Fibroblast of lung (primary cell): ENCODE measurements at regions not wholly inside any gene's neighbourhood (a gene's known extent, or its start where the extent isn't known, plus 50 kb on each side); places are given as distances from the start of the nearest gene placed in this dataset.

Source experiments
- DNase-seq, 2 donors: peaks; one replicate each; pipeline versions ENCODE4 v3.0.0 to v3.0.0-alpha.2; 2010; ENCODE audit warnings: low read depth in 2 of 2
- H2AFZ ChIP-seq: 2 replicates; pipeline ENCODE4 v1.5.1; 2012; ENCODE audit warnings: low read length, control low read depth, inconsistent platforms
- H3K27ac ChIP-seq: 2 replicates; pipeline ENCODE4 v1.5.1; 2011; ENCODE audit warnings: low read length, control low read depth; ENCODE audit not compliant: insufficient read depth
- H3K27me3 ChIP-seq: 2 replicates; pipeline ENCODE4 v1.5.1; 2011; ENCODE audit warnings: mild to moderate bottlenecking, low read length; ENCODE audit not compliant: control insufficient read depth, insufficient read depth
- H3K36me3 ChIP-seq: 2 replicates; pipeline ENCODE4 v1.5.1; 2011; ENCODE audit warnings: low read length; ENCODE audit not compliant: control insufficient read depth, insufficient read depth
- H3K4me1 ChIP-seq: 2 replicates; pipeline ENCODE4 v1.5.1; 2011; ENCODE audit warnings: low read length; ENCODE audit not compliant: control insufficient read depth, insufficient read depth; ENCODE audit errors: extremely low read depth
- H3K4me2 ChIP-seq: 2 replicates; pipeline ENCODE4 v1.5.1; 2011; ENCODE audit warnings: low read length, control low read depth; ENCODE audit not compliant: insufficient read depth; ENCODE audit errors: extremely low read depth
- H3K4me3 ChIP-seq, 4 experiments: fragments of 200-600 bp in 1 of 4; sonication (generic) in 1 of 4; replicated peaks in 1 of 4; 2 replicates each; pipeline ENCODE4 v1.5.1; 2011 to 2016; ENCODE audit warnings: low read length in 4 of 4, low read depth in 3 of 4, mild to moderate bottlenecking in 3 of 4, control low read depth in 2 of 4, inconsistent platforms in 1 of 4, mixed read lengths in 1 of 4; ENCODE audit not compliant: insufficient read depth in 1 of 4; ENCODE audit errors: control extremely low read depth in 1 of 4
- H3K79me2 ChIP-seq: 2 replicates; pipeline ENCODE4 v1.5.1; 2012; ENCODE audit warnings: mild to moderate bottlenecking, low read length, inconsistent platforms; ENCODE audit not compliant: control insufficient read depth, insufficient read depth
- H3K9ac ChIP-seq: 2 replicates; pipeline ENCODE4 v1.5.1; 2011; ENCODE audit warnings: mild to moderate bottlenecking, low read length, control low read depth; ENCODE audit not compliant: insufficient read depth
- H3K9me3 ChIP-seq: 2 replicates; pipeline ENCODE4 v1.5.1; 2012; ENCODE audit warnings: low read depth, low read length; ENCODE audit not compliant: control insufficient read depth, insufficient read depth
- H4K20me1 ChIP-seq: 2 replicates; pipeline ENCODE4 v1.5.1; 2011; ENCODE audit warnings: low read length; ENCODE audit not compliant: control insufficient read depth, insufficient read depth; ENCODE audit errors: extremely low read depth
- EZH2 ChIP-seq: IDR thresholded peaks from 2 replicates; pipeline ENCODE4 v1.5.1; 2012; ENCODE audit warnings: low read length, control low read depth, mild to moderate bottlenecking; ENCODE audit errors: missing control alignments
- TF ChIP-seq, protein P1 (sequence below), 2 donors: IDR thresholded peaks in 1 of 2; conservative IDR thresholded peaks in 1 of 2; 1 replicate in 1 of 2; 2 replicates in 1 of 2; pipeline ENCODE4 v1.5.1; 2011 to 2012; ENCODE audit warnings: low read length in 2 of 2, control low read depth in 1 of 2, inconsistent platforms in 1 of 2, low read depth in 1 of 2, mild to moderate bottlenecking in 1 of 2

GRCh38 chr4:36944232-36944631 lies 300.3 kb upstream of the NWD2 start:
- H3K27me3 ChIP-seq, result no peaks in the 10 kb centered on the region
- no peaks in the 10 kb centered on the region for H3K79me2 ChIP-seq
- DNase-seq, result no peak
- no peak overlapping the region for H2AFZ ChIP-seq
- H3K9me3 ChIP-seq, result no peaks in the 10 kb centered on the region
- no peak overlapping the region for H3K27ac ChIP-seq
- H3K36me3 ChIP-seq, result no peaks in the 10 kb centered on the region
- no peak for TF ChIP-seq EZH2
- TF ChIP-seq, protein P1, sequence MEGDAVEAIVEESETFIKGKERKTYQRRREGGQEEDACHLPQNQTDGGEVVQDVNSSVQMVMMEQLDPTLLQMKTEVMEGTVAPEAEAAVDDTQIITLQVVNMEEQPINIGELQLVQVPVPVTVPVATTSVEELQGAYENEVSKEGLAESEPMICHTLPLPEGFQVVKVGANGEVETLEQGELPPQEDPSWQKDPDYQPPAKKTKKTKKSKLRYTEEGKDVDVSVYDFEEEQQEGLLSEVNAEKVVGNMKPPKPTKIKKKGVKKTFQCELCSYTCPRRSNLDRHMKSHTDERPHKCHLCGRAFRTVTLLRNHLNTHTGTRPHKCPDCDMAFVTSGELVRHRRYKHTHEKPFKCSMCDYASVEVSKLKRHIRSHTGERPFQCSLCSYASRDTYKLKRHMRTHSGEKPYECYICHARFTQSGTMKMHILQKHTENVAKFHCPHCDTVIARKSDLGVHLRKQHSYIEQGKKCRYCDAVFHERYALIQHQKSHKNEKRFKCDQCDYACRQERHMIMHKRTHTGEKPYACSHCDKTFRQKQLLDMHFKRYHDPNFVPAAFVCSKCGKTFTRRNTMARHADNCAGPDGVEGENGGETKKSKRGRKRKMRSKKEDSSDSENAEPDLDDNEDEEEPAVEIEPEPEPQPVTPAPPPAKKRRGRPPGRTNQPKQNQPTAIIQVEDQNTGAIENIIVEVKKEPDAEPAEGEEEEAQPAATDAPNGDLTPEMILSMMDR (conservative IDR thresholded peaks at IDR 0.05 in 1 of 2, IDR thresholded peaks at IDR 0.05 in 1 of 2; ENCODE audit: low read depth in 1 of 2, low read length in 2 of 2), result no peak
- H3K9ac ChIP-seq, result no peak overlapping the region
- no peak overlapping the region for H3K4me3 ChIP-seq
- no peak overlapping the region for H3K4me2 ChIP-seq
- H3K4me1 ChIP-seq, result no peaks in the 10 kb centered on the region
- H4K20me1 ChIP-seq, result no peaks in the 10 kb centered on the region

DNA sequence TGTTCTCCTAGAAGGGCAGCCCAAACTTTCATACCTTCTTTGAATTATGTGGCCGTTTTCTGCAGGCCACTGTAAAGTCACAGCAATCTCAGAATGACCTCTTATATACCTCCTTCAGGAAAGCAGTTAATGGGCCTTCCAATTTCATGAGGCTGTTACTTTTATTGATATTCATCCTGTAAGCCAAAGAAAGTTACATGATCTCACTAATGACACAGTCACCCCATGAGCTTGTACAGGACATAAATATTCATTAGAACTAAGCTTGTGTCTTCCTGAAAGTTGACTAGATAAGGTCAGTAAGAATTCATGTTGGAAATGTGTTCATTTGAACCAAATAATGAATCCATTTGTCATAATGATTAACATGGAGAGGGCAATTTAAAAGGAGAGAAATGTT lies 283.1 kb upstream of the NWD2 start:
- Histone ChIP-seq H3K79me2 (no peaks in the 10 kb centered on the region), H3K9me3 (no peaks in the 10 kb centered on the region), H2AFZ (no peak overlapping the region), H4K20me1 (no peaks in the 10 kb centered on the region), H3K9ac (no peak overlapping the region), H3K4me3 (no peak overlapping the region), H3K27me3 (no peaks in the 10 kb centered on the region), H3K27ac (no peak overlapping the region), H3K36me3 (no peaks in the 10 kb centered on the region), H3K4me1 (no peaks in the 10 kb centered on the region), H3K4me2 (no peak overlapping the region)
- TF ChIP-seq, protein P1 (conservative IDR thresholded peaks at IDR 0.05 in 1 of 2, IDR thresholded peaks at IDR 0.05 in 1 of 2; ENCODE audit: low read depth in 1 of 2, low read length in 2 of 2), result no peak
- TF ChIP-seq EZH2, result no peak
- DNase-seq, result no peak

GRCh38 chr4:36966756-36967460 lies 277.6 kb upstream of the NWD2 start:
- Histone ChIP-seq H3K4me3 (no peak overlapping the region), H3K79me2 (no peaks in the 10 kb centered on the region), H3K9ac (no peak overlapping the region), H3K36me3 (no peaks in the 10 kb centered on the region), H3K27ac (no peak overlapping the region), H3K9me3 (no peaks in the 10 kb centered on the region), H3K4me1 (no peaks in the 10 kb centered on the region), H3K27me3 (no peaks in the 10 kb centered on the region), H2AFZ (no peak overlapping the region), H4K20me1 (no peaks in the 10 kb centered on the region), H3K4me2 (no peak overlapping the region)
- TF ChIP-seq, protein P1 (conservative IDR thresholded peaks at IDR 0.05 in 1 of 2, IDR thresholded peaks at IDR 0.05 in 1 of 2; ENCODE audit: low read depth in 1 of 2, low read length in 2 of 2), result no peak
- TF ChIP-seq EZH2, result no peak
- DNase-seq, result no peak
